GM21528 (cell line): ENCODE measurements at regions not wholly inside any gene's neighbourhood (a gene's known extent, or its start where the extent isn't known, plus 50 kb on each side); places are given as distances from the start of the nearest gene placed in this dataset.

Source experiments
- ATAC-seq: cut with Tn5 transposase; IDR thresholded peaks from one replicate; pipeline ENCODE4 v1.9.1; 2021; ENCODE audit warnings: mild to moderate bottlenecking, moderate library complexity; ENCODE audit not compliant: unreplicated experiment, low FRiP score

GRCh38 chr18:31213641-31214040, 51.0 kb upstream of the DSC1 start:
- no peak for ATAC-seq

DNA sequence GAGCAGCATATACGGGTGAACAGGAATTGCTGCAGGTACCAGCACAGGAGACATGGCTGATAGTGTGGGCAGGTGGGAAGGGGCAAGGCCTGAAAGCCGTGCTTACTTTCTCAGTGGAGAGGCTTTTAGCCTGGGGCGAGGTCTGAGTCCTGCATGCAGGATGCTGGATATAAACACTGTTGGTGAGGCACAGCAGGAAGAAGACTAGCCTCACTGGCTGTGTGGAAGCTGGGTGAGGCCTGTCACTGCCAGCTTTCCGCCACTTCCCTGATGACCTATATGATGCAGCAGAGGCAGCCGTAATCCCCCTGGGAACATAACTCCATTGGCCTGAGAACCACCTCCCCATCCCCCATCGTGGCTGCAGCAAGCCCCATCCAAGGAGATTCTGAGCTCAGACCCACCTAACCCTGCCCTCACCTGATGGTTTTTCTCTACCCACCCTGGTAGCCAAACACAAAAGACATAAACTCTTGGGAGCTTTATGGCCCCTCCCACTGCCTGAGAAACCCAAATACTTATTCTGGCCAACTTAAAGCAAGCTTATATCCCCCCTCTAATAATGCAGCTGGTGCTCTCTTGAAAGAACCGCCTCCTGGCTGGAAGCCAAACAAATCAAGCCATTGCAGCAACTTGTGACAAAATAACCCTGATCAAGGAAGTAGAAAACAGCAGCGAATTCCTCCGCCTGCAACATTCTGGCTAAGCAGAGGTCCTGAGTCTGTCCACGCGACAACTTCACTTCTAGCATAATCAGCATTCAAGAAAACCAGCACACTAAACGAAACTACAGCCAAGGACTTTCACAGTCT, 54.6 kb upstream of the DSC1 start:
- ATAC-seq: no peak

- ATAC-seq: no peak
These were observed 56.2 kb upstream of the DSC1 start for GRCh38 chr18:31218671-31219383.

GRCh38 chr18:31219395-31219794, 56.7 kb upstream of the DSC1 start:
- ATAC-seq: no peak

DNA sequence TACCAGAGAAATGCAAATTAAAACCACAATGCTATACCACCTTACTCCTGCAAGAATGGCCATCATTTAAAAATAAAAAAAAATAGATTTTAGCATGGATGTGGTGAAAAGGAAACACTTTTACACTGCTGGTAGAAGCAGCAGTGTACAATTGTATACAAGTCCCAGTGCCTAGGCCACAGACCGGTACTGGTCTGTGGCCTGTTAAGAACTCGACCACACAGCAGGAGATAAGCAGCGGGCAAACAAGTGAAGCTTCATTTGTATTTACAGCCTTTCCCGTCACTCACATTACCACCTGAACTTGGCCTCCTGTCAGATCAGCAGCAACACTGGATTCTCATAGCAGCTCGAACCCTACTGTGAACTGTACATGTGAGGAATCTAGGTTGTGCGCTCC, 60.7 kb upstream of the DSC1 start:
- ATAC-seq: no peak

DNA sequence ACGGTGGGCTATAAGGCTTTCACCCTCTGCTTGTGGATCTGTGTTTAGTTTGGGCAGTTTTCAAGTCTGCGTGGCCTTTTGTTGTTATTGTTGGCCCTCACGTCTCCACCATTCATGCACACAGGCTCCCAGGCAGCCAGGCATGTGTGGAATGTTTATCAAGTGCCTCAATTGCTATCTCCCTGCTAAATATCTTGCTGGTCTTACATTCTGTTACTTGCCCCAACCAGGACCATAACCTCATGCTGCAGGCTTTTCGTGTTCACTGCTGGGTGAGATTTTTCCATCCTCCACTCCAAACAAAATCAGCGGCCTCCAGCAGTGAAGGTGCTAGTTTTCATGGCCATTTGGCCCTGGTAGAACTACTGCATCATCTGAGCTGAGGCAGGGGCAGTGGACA, 63.0 kb upstream of the DSC1 start:
- no peak for ATAC-seq

- no peak for ATAC-seq
These were observed 65.0 kb upstream of the DSC1 start for GRCh38 chr18:31227497-31228229.

GRCh38 chr18:31229829-31230228, 67.2 kb upstream of the DSC1 start:
- no peak for ATAC-seq

GRCh38 chr18:31230495-31230894, 67.8 kb upstream of the DSC1 start:
- peak; percentile 74 for ATAC-seq

GRCh38 chr18:31232013-31232412, 69.4 kb upstream of the DSC1 start:
- ATAC-seq: no peak

GRCh38 chr18:31232775-31233424, 70.2 kb upstream of the DSC1 start:
- no peak for ATAC-seq

GRCh38 chr18:31233621-31234275, 71.1 kb upstream of the DSC1 start:
- no peak for ATAC-seq

- ATAC-seq: no peak
These were observed 73.2 kb upstream of the DSC1 start for GRCh38 chr18:31235856-31236255.

- ATAC-seq: no peak
These were observed 74.5 kb upstream of the DSC1 start for GRCh38 chr18:31237142-31237541.

- no peak for ATAC-seq
These were observed 76.5 kb upstream of the DSG1 start for GRCh38 chr18:31241425-31241824.

DNA sequence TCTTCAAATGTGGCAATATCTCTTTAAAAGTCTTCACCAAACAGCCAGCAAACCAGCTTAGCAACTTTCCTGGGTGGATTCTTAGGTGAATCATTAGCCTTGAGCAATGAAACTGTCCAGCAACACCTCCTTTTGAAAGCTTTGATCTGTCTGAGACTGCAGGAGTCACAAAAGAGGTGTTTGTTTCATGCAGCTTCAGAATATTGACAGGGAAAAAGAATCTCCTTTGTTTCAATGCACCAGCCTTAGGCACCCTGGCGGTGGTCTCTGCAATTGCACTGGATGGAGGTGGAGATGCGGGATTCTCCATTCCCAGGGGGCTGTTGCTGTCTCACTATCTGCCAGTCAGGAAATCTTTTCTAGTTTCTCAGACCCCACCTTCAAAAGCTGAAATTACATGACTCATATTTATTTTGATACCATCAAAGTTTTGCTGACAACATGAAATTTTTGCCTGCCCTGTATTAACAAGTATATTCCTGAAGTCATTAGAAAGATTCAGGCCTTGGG, 76.0 kb upstream of the DSG1 start:
- ATAC-seq: no peak

GRCh38 chr18:31243740-31244512, 74.0 kb upstream of the DSG1 start:
- no peak for ATAC-seq

GRCh38 chr18:31244771-31245394, 73.1 kb upstream of the DSG1 start:
- ATAC-seq: no peak

DNA sequence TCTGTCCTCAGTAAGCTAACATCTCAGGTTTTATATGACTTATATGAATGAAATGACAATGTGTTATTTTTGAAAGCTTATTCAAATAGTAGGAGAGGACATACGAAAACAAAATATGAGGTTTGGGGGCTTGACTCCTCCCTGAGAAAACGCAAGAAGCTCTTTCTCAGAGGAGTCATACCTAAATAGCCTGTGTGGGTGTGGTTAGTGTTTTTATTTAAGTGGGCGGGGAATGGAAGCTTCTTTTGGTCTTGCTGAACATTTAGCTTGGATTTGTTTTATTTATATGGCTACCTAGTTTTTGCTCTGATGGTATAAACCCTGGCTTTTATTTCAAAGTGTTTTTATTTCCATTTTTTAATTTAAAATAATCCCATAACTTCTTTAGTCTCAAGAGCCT, 72.1 kb upstream of the DSG1 start:
- no peak for ATAC-seq
